NCI-H524 treated with DMSO at 0.1 percent for 48 hours (cell line): ENCODE measurements at regions not wholly inside any gene's neighbourhood (a gene's known extent, or its start where the extent isn't known, plus 50 kb on each side); places are given as distances from the start of the nearest gene placed in this dataset.
"Not testable (repeated sequence)": the region's sequence is repeated elsewhere in the genome, so short reads cannot be mapped to it uniquely, and the experiment has no call there.

Experiments used
- DNase-seq: peaks from one replicate; lab custom pipeline; 2025; lab: John Stamatoyannopoulos, UW

DNA sequence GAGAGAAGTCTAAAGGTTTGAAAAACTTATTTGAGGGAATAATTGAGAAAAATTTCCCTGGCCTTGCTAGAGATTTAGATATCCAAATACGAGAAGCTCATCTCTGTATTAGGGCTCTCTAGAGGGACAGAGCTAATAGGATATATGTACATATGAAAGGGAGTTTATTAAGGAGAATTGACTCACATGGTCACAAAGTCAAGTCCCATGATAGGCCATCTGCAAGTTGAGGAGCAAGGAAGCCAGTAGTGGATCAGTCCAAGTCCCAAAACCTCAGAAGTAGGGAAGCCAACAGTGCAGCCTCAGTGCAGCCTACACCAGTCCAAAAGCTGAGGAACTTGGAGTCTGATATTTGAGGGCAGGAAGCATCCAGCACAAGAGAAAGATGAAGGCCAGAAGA, 126.7 kb downstream of the PJA2 start:
- DNase-seq: not testable (repeated sequence)

DNA sequence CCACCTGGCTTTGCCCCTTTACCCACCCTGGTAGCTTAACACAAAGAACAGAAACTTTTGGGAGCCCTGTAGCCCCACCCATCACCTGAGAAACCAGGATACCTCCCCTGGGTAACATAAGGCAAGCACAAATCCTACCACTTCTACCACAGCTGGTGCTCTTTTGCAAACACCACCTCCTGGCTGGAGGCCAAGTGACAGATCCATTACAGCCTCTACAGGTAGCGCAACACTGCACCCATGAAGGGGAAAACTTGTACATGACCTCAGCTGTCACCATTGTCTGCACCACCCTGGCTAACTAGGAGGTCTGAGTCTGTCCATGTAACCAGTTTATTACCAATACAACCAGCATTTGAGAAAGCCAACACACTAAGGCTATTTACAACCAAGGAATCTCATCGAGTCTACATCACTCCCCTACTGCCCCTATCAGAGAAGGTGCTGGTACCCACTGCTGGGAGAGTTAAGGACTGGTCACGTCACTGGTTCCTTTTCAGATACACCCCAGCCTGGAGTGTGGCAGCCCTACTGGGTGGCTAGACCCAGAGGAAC, 128.6 kb downstream of the PJA2 start:
- DNase-seq: peak; percentile 76

DNA sequence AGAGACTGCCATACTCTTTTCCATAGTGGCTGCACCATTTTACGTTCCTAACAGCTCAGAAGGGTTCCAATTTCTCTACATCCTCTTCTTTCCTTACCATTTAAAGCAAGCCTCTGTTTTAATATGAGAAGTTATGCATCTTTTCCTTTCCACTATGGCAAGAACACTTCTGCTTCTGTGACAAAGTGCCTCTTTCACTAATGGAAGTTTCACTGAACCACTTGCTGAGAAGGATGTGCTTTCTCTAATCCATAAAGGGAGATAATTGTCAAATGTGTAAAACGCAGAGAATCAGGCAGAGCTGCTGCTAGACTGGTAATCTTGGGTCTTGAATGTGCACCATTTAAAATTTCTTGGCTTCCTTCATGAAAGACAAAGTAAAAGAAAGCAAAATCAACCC, 131.6 kb downstream of the PJA2 start:
- no peak for DNase-seq

DNA sequence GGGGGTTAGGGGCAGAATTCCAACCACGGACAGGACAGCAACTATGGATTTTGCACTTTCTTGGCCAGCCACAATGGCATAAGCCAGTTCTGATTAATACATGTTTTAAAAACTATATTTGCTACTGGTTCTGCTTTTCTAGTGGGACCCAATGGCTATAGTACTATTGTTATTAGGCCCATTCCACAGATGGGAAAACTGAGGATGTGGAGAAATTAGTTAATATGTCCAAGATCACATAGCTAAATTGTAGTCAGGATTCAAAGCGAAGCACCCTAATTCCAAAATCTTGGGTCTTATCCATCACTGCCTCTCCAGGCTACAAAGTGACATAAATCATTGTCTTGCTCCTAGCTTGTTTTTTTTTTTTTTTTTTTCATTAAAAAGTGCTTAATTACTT, 133.9 kb downstream of the PJA2 start:
- DNase-seq: no peak

DNA sequence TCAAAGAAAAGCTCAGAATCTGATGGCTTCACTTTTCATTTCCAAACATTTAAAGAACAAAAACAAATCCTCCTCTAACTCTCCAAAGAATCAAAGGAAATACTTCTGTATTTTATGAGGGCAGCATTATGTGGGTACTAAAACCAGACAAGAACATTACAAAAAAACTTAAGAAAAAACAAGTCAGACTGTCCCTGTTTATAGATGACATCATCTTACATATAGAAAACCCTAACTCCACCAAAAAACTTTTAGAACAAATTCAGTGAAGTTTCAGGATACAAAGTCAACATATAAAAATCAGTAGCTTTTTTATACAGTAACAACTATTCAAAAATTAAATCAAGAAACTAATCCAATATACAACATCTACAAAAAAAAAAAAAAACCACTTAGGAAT, 136.2 kb downstream of the PJA2 start:
- no peak for DNase-seq

DNA sequence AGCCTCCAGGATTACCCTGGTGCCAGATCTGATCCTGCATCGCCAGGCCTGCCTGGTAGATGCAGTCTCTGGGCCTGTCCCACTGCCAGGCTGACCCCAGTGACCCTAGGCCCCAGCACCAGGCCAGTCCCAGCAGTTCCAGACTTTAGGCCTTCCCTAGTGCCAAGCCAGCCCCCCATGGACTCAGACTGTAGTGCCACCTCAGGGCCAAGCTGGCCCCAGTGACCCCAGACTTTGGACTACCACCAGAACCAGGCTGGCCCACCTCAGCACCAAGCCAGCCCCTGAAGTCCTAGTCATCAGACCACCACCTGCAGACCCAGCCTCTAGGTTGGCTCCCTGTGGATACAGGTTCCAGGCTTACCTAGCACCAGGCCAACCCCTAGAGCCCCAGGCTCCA, 142.5 kb downstream of the PJA2 start:
- DNase-seq: no peak

DNA sequence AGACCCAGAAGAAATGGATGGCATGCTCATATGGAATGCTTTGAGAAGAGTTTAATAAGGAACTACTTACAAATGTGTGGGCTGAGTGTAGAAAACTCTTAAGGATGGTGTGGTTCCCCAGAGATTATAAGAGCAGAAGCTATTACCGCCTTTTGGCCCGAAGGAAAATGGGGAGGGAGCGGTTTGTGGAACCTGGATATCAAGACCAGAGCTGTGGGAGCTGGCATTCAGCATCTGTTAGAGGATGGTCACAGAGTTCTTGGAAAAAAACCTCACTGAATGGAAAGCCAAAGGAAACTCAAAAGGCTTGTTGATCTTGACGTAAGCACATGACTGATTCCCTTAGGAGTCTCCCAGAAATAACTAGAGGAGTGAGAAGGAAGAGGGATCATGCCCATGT, 151.0 kb downstream of the PJA2 start:
- no peak for DNase-seq

DNA sequence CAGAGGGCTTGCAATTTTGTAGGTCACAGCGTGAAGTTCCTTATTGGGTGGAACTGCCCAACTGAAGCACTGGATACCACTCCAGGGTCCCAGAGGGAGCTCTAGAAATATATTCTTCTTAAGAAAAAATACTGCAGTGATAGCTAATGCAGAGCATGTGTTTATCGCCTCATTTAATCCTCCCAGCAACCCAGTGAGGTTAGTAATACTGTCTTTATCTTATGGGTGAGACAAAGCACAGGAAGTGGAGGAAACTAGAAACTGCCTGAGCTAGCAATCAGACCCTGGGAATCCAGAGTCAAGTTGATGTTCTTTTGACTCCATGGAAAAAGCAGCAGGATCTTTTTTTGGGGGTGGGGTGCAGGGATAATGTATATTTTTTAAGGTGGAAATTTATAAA, 153.3 kb downstream of the PJA2 start:
- no peak for DNase-seq

DNA sequence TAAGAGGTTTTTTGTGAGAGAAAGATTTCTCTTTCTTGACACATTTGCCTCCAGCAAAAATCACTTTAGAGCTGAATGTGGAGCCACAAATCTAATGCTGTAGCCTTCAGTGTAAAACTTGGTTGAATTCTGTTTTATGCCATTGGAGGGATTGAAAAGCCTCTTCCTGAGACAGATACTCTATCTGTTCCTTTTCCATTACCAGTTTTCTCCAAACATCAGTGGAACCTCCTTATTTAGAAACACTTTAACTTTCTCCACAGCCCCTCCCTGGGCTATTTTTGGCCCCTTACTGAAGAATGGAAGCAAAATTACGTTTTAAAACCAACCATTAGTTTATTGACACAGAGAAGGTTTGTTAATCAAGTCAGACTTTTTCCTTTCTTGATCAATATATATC, 155.3 kb downstream of the PJA2 start:
- DNase-seq: no peak

DNA sequence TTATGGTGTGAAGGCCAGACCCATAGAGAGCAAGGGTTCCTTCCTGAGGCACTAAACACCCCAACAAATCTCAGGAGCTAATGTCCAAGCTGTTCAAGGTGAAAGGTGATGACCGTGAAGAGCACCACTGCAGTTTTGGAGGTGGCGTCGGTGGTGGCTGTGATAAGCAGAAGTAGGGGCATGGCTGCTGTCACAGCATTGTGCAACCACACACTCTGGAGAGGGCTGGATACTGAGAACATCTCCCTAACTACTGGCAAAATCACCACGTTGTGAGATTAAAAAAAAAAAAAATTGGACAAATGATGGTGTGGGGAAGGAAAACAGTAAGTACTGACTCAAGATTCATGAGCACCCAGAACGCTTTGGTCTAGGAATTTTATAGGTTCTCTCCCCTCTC, 156.5 kb downstream of the PJA2 start:
- DNase-seq: no peak

DNA sequence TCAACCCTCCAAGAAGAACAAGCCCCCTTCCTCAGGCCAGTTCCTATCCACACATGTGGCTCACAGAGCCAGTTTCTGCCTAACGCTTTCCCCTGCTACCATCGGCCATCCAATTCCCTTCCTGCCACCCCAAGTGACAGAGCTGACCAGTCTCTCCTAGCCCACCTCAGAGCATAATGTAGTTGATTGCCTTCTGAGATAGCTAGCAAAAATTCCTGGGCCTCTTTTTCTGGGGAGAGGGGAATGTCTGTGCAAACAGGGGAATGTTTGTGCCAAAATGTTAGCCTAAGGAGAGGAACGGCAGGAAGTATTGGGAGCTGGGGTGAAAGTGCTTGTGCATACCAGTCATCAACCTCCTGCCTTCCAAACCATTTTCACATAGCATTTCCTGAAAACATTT, 157.0 kb downstream of the PJA2 start:
- DNase-seq: no peak

DNA sequence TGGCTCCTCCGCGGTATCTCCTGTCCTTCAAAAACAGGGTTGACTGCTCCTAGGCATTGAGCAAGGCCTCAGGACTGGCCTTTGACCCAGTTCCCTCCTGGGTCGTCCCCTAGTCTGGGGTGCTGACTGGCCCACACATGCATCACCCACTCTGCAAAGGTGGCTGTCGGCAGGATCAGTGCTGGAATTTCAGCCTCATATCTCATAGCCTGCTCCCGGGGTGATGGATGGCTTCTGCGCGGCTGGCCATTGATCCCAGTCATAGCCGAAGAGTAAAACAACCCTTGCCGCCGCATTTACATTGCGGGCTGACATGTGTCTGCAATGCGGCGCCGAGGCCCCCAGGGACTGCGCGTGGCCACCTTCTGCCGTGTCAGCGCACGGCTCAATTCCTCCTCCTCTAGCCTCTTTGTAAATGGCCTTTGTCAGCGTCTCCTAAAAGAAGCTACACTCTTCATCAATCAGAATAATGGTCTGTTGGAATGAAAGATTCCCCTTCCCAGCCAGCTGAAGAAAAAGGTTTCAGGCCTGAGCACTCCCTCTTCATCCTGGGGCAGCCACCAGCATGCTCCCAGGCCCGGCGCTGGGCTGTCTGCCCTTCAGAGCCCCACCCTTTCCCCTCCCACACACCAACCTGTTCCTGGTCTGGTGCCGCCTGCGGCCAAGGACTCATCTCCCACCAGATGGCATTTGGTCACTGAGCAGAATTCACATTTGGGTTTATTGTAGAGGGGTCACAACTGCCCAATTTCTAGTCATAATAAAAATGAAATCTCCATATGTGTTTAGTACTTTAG, 159.0 kb downstream of the PJA2 start:
- DNase-seq: no peak

DNA sequence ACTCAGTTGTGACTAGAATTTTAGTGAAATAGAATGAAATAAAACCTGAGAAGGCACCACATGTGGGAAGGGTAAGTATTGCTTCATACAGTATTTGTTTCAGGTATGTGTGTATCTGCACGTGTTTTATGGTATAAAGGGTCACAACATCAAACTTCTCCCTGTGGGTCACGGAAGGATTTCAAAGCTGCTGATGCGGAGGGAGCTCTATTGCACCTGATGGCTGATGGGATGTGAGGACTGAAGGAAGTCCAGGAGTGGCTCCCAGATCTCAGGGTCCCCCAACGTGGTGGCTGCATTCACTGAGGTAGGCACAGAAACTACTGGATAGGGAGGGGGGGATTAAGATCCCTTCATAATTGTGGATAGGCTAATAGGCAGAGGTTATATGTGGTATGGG, 159.7 kb downstream of the PJA2 start:
- DNase-seq: no peak

DNA sequence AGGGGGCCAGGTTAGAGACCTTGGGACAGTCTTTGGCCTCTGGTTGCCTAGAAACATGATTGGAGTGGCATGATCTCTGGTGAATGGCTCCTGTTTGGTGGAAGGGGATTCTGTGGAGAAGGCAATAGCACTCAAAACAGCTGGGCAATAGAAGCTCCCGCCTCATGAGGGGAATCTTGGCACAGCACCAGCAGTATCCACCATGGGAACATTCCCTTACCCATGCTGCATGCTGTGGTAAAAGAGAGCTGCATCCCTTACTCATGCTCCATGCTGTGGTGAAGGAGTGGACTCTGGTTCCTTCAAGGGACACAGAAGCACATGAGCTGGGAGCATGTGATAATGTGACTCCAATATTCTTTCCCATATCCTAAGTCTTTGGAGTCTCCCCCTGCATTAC, 160.6 kb downstream of the PJA2 start:
- no peak for DNase-seq

DNA sequence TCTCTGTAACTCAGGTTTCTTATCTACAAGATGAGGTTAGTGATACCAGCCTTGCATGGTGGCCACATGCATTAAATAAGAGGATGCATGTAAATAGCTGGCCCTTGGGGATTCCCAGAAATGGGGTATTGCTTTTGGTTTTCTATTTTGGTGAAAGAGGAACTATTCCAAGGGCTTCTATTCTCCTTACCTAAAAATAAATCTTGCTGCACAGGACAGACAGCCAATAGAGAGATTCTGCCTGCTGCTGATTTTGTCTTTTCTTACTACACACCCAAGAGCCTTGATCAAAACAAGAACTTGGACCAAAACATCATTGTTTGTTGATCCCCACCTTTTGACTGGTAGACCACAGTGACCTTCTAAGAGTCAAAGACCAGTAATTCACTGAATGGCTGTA, 161.8 kb downstream of the PJA2 start:
- no peak for DNase-seq

DNA sequence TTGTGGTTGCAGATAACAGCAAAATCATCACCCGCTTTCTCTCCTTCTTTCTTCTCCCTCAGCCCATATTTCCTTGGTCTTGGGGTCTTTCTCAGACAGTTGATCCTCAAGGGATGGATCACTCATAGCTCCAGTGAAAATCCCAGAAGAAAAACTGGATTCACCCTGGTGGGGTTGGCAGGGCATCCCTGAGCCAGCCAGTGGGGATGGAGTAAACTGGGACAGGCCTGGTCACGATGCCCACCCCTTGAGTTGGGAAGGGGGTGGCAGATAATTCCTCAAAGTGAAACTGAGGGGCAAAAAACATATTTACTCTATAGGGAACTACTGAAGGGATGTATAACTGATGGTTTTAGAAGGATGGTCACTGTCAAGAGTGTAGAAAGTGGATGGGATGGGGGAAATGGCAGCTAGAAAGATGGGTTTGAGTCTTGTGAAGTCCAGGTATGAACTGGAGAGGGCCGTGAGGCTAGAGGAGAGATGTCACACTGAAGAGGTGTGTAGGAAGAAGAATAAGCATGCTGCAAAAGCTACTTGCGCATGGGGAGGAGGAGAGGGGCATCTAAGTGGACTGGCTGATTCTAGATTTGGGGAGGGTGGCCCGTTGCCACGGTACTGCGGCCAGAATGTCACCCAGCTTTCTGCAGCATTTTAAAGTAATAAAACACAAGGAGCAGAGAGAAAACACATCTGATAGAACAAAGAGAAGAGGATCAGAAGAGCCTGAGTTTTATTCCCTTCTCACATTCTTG, 162.8 kb downstream of the PJA2 start:
- DNase-seq: no peak
